Fibroblast of skin of back (primary cell): ENCODE measurements at regions not wholly inside any gene's neighbourhood (a gene's known extent, or its start where the extent isn't known, plus 50 kb on each side); places are given as distances from the start of the nearest gene placed in this dataset.

Experiments
- DNase-seq: peaks from one replicate; pipeline ENCODE4 v3.0.0-alpha.2; 2013

- no peak for DNase-seq
These were observed 405.9 kb downstream of the NXPE2 start for GRCh38 chr11:115084231-115084630.

GRCh38 chr11:115085461-115086210 is 407.3 kb downstream of the NXPE2 start:
- no peak for DNase-seq

GRCh38 chr11:115087791-115088190 is 409.5 kb downstream of the NXPE2 start:
- no peak for DNase-seq

- no peak for DNase-seq
These were observed 411.7 kb downstream of the CADM1 start for GRCh38 chr11:115092516-115092915.

- DNase-seq: no peak
These were observed 406.3 kb downstream of the CADM1 start for GRCh38 chr11:115097796-115098408.

- no peak for DNase-seq
These were observed 403.5 kb downstream of the CADM1 start for GRCh38 chr11:115100706-115101105.

GRCh38 chr11:115103921-115104320 is 400.3 kb downstream of the CADM1 start:
- DNase-seq: no peak

- DNase-seq: no peak
These were observed 399.3 kb downstream of the CADM1 start for GRCh38 chr11:115104851-115105453.

GRCh38 chr11:115111066-115111465 is 393.1 kb downstream of the CADM1 start:
- DNase-seq: no peak

GRCh38 chr11:115112754-115113153 is 391.5 kb downstream of the CADM1 start:
- DNase-seq: no peak

- DNase-seq: no peak
These were observed 386.2 kb downstream of the CADM1 start for GRCh38 chr11:115117956-115118493.

GRCh38 chr11:115119146-115119545 is 385.1 kb downstream of the CADM1 start:
- no peak for DNase-seq
